ENCODE measurements at regions not wholly inside any gene's neighbourhood (a gene's known extent, or its start where the extent isn't known, plus 50 kb on each side); places are given as distances from the start of the nearest gene placed in this dataset.

DNA sequence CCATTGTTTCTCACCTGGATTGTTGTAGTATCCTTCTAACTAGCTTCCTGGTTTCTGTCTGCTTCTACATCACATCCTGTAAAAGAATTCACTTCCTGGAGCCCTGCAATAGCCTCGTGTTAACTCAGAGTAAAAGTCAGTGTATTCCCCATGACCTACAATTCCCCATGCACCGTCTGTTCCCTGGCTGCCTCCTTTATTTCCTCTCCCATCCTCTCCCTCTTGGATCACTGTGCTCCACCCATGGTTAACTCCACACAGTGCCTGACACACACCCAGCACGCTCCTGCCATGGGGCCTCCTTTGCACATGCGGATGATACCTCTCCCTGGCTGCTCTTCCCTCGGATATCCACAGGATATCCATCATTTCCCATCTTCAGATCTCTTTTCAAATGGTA is 301.4 kb upstream of the IRX3 start:
- H3K27ac ChIP-seq (ENCODE audit: low read length) = no peak overlapping the region
- no peaks in the 10 kb centered on the region for H3F3A ChIP-seq (ENCODE audit: insufficient read depth, low read length, poor library complexity, severe bottlenecking)
- H3K36me3 ChIP-seq (ENCODE audit: insufficient read depth, low read length) = no peaks in the 10 kb centered on the region
- no peaks in the 10 kb centered on the region for H3K9me3 ChIP-seq (ENCODE audit: low read length)
- no peak overlapping the region for H3K9ac ChIP-seq (ENCODE audit: low read length)
- H2AFZ ChIP-seq (ENCODE audit: low read depth, low read length) = no peak overlapping the region
- H3K79me2 ChIP-seq (replicated peaks; ENCODE audit: insufficient read depth, low read length) = no peaks in the 10 kb centered on the region
- no peak overlapping the region for H3K4me3 ChIP-seq (ENCODE audit: low read length)
- H3K4me2 ChIP-seq (ENCODE audit: low read length) = no peak overlapping the region
- no peaks in the 10 kb centered on the region for H4K20me1 ChIP-seq (ENCODE audit: insufficient read depth)
- peaks cover 99% of the 10 kb centered on the region for H3K27me3 ChIP-seq (ENCODE audit: insufficient read depth, low read depth, low read length)
- TF ChIP-seq REST (IDR thresholded peaks at IDR 0.05; ENCODE audit: borderline replicate concordance) (no peak), EP300 (conservative IDR thresholded peaks at IDR 0.05; ENCODE audit: poor library complexity, severe bottlenecking) (no peak), MXI1 (conservative IDR thresholded peaks at IDR 0.05; ENCODE audit: poor library complexity, severe bottlenecking) (no peak), POLR2AphosphoS5 (IDR thresholded peaks at IDR 0.05) (no peak), TAF1 (IDR thresholded peaks at IDR 0.05; ENCODE audit: low read depth) (no peak), RAD21 (conservative IDR thresholded peaks at IDR 0.05) (no peak), EZH2 (IDR thresholded peaks at IDR 0.05; ENCODE audit: borderline replicate concordance, insufficient read depth, low read length, poor library complexity, severe bottlenecking) (no peak), SMC3 (conservative IDR thresholded peaks at IDR 0.05; ENCODE audit: poor library complexity) (no peak)
- TF ChIP-seq, protein P1, sequence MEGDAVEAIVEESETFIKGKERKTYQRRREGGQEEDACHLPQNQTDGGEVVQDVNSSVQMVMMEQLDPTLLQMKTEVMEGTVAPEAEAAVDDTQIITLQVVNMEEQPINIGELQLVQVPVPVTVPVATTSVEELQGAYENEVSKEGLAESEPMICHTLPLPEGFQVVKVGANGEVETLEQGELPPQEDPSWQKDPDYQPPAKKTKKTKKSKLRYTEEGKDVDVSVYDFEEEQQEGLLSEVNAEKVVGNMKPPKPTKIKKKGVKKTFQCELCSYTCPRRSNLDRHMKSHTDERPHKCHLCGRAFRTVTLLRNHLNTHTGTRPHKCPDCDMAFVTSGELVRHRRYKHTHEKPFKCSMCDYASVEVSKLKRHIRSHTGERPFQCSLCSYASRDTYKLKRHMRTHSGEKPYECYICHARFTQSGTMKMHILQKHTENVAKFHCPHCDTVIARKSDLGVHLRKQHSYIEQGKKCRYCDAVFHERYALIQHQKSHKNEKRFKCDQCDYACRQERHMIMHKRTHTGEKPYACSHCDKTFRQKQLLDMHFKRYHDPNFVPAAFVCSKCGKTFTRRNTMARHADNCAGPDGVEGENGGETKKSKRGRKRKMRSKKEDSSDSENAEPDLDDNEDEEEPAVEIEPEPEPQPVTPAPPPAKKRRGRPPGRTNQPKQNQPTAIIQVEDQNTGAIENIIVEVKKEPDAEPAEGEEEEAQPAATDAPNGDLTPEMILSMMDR (IDR thresholded peaks at IDR 0.05; ENCODE audit: poor library complexity, severe bottlenecking) = no peak
- H3K9me2 ChIP-seq (ENCODE audit: insufficient read depth, low read length) = no peaks in the 10 kb centered on the region

DNA sequence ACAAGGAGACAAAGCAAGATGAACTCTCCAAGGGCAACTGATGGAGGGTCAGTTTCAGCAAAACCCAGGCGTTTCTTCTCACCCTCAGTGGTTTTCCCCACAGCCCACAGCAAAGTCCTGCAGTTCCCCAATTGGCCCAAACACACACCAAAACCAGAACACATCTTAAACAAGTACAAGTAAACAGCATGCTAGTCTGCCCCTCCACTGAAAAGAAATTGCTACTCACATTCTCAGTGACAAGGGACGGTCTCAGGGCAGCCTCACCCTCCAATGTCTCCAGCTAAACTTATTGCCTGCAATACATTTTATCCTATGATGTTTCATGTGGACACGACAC is 300.6 kb upstream of the IRX3 start:
- no peak overlapping the region for H3K4me2 ChIP-seq (ENCODE audit: low read length)
- H3K9me3 ChIP-seq (ENCODE audit: low read length) = no peaks in the 10 kb centered on the region
- H3K27me3 ChIP-seq (ENCODE audit: insufficient read depth, low read depth, low read length) = peaks cover 99% of the 10 kb centered on the region
- H3K9me2 ChIP-seq (ENCODE audit: insufficient read depth, low read length) = no peaks in the 10 kb centered on the region
- H3K27ac ChIP-seq (ENCODE audit: low read length) = no peak overlapping the region
- TF ChIP-seq REST (IDR thresholded peaks at IDR 0.05; ENCODE audit: borderline replicate concordance) (no peak), EP300 (conservative IDR thresholded peaks at IDR 0.05; ENCODE audit: poor library complexity, severe bottlenecking) (no peak), RAD21 (conservative IDR thresholded peaks at IDR 0.05) (no peak), MXI1 (conservative IDR thresholded peaks at IDR 0.05; ENCODE audit: poor library complexity, severe bottlenecking) (no peak), POLR2AphosphoS5 (IDR thresholded peaks at IDR 0.05) (no peak), TAF1 (IDR thresholded peaks at IDR 0.05; ENCODE audit: low read depth) (no peak), EZH2 (IDR thresholded peaks at IDR 0.05; ENCODE audit: borderline replicate concordance, insufficient read depth, low read length, poor library complexity, severe bottlenecking) (no peak), SMC3 (conservative IDR thresholded peaks at IDR 0.05; ENCODE audit: poor library complexity) (no peak)
- TF ChIP-seq, protein P1 (IDR thresholded peaks at IDR 0.05; ENCODE audit: poor library complexity, severe bottlenecking) = no peak
- no peaks in the 10 kb centered on the region for H3F3A ChIP-seq (ENCODE audit: insufficient read depth, low read length, poor library complexity, severe bottlenecking)
- H4K20me1 ChIP-seq (ENCODE audit: insufficient read depth) = no peaks in the 10 kb centered on the region
- no peak overlapping the region for H3K9ac ChIP-seq (ENCODE audit: low read length)
- no peaks in the 10 kb centered on the region for H3K36me3 ChIP-seq (ENCODE audit: insufficient read depth, low read length)
- no peaks in the 10 kb centered on the region for H3K79me2 ChIP-seq (replicated peaks; ENCODE audit: insufficient read depth, low read length)
- H2AFZ ChIP-seq (ENCODE audit: low read depth, low read length) = no peak overlapping the region
- no peak overlapping the region for H3K4me3 ChIP-seq (ENCODE audit: low read length)
